Right forelimb (tissue), 1 donor: ENCODE measurements at regions not wholly inside any gene's neighbourhood (a gene's known extent, or its start where the extent isn't known, plus 50 kb on each side); places are given as distances from the start of the nearest gene placed in this dataset.
"Not testable (repeated sequence)": the region's sequence is repeated elsewhere in the genome, so short reads cannot be mapped to it uniquely, and the experiment has no call there.

Experiments
- DNase-seq: peaks from one replicate; pipeline ENCODE4 v3.0.0-alpha.2; 2018

- no peak for DNase-seq
Measured at GRCh38 chr2:205901491-205901890, 184.5 kb downstream of the INO80D start.

DNA sequence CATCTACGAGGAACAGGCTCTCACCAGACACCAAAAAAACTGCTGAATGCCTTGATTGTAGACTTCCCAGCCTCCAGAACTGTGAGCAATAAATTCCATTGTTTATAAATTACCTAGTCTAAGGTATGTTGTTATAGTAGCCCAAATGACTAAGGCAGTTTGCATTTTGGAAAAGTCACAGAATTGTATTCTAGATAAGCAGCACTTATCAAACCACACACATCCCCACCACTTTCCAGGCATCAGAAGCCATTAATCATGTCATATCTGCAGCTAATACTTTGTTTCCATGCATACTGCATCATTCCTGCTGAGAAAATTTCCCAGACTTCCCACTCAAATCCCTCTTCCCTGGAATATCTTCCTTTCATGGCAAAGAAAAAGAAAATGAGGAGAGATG lies 187.2 kb downstream of the INO80D start:
- DNase-seq = no peak

DNA sequence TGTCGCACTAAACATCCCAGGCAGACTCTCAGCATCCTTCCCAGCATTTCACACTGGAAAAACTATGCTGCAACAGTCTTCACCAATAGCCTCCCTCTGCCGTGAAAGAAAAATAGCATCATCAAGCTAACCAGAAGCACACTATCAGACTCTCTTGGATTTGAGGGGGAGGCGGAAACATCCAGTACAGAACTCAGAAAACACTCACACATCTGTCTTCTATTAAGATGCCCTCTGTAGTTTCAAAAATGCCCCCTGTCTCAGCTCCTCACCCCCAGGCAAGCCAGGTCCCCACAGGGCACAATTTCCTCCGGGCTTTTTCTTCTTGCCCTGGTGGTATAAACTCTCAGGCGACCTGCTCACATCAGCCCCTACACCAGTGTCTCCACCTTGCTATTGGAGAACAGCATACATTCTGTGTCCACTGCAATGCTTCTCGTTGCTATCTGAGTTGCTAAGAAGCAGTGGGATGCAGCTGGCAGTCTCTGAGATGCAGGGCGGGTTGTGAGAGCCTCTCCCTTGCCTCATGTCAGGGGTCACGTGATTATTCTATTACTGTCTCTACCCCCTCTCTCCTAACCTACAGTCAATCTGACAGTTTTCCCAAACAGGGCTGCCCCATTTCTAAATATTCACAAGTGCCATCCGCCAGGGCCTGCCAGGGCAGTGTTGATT lies 189.9 kb downstream of the INO80D start:
- DNase-seq = no peak

- DNase-seq = no peak
Measured at GRCh38 chr2:205892665-205893259, 193.2 kb downstream of the INO80D start.

GRCh38 chr2:205892251-205892655 lies 193.7 kb downstream of the INO80D start:
- no peak for DNase-seq

DNA sequence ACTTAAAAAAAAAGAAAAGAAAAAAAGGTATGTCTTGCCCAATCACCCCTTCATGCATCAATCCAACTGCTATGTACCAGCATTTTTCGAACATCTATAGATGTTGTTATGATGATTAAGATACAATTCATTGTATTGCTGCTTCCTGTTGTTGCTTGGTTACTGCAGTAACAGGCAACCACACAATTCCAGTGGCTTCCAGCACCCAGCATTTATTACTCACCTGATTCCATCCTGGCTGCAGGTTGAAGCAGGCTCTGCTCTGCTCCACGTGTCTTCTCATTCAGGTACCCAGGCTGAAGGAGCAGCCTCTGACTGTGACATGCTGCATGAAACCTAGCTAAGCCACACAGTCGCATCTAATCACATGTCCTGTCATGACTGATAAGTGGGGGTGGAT lies 196.9 kb downstream of the INO80D start:
- no peak for DNase-seq

GRCh38 chr2:205887637-205888036 lies 198.3 kb downstream of the INO80D start:
- DNase-seq = no peak

DNA sequence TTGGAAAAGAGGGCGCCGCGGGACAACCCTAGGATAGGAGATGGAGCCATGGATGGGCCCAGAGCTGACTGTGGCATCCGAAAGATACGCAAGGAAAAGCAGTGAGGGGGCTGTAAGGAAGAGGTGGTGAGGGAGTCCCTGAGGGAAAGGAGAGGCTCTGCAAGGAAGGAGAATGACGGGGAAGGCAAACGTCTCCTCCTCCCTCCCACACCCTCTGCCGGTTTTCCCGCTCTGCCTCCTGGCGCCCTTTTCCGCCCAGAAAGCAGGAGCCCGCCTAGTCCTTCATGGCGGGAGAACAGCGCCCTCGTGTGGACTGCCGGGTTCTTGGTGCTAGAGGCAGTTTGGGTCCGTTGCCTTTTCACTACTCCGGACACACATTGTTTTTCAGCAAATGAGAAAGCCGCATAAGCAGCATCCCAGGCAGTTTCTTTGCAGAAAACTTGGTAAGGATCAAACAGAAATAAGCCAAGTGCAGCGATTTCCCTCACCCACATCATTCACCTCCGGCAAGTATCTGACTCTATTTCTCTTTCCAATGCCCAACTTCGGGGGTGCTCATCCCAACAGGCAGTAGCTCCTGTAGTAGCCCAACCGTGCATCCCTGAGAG lies 200.4 kb downstream of the INO80D start:
- DNase-seq = peak; percentile 88

DNA sequence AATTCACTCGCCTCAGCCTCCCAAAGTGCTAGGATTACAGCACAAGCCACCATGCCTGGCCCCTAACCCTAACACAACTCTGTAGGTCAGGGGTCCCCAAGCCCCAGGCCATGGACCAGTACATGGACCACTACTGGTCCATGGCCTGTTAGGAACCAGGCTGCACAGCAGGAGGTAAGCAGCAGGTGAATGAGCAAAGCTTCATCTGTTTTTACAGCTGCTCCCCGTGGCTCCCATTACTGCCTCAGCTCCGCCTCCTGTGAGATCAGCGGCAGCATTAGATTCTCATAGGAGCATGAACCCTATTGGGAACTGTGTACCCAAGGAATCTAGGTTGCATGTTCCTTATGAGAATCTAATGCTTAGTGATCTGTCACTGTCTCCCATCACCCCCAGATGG lies 201.7 kb downstream of the NRP2 start:
- DNase-seq = no peak

DNA sequence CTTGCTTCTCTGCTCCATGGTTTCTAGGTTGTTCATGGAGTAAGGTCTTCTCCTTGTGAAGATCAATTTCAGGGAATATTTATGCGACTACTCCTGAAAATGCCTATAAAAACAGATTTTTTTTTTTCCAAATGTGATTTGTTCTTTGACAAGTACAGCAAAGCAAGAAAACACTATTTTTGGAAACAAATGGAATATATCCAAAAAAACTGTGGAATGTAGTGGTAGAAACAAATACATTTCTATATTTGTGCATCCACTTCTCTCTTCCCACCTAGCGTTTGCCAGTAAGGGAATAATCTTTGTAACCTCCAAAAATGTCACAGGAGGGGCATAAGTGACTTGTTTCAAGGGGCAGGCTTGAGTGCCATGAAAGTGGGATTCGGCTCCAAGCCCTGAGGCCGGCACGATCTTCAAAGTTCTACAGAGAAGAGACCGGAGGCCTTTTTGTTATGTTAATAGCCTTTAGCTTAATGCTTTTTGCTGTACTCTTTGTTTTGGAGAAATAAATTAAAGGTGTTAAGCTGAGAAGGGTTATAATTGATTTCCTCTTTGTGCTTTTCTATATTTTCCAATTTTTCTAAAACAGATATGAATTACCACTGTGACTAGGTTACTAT lies 200.6 kb downstream of the NRP2 start:
- no peak for DNase-seq

- no peak for DNase-seq
Measured at GRCh38 chr2:205880048-205880447, 197.7 kb downstream of the NRP2 start.

DNA sequence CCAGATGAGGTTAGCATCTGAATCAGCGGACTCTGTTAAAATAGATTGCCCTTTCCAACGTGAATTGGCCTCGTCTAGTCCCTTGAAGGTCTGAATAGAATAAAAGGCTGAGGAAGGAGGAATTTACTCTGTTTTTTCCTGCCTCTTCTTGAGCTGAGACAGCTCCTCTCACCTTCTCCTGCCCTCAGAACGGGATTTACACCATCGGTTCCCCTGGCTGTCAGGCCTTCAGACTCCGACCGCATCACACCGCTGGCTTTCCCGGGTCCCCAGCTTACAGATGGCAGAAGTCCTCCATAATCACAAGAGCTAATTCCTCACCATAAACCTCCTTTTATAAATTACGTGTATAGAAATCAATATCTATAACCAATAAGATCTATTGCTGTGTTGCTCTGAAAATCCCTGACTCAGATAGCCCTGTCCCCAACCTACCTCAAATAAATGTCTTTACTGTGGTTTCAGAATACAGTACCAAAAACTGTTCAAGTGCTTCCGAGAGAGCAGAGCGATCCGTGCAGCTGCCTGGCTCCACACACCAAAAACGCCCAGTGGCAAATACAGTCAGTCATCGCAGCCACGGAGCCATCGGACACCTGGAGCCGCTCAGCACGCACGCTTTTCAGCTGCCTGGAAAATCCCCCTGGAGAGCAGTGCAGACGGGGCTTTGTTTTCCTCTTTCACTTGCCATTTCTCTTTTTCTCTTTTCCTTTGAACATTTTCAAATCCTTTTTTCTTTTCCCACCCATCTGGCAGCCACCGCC lies 196.9 kb downstream of the NRP2 start:
- DNase-seq = no peak

DNA sequence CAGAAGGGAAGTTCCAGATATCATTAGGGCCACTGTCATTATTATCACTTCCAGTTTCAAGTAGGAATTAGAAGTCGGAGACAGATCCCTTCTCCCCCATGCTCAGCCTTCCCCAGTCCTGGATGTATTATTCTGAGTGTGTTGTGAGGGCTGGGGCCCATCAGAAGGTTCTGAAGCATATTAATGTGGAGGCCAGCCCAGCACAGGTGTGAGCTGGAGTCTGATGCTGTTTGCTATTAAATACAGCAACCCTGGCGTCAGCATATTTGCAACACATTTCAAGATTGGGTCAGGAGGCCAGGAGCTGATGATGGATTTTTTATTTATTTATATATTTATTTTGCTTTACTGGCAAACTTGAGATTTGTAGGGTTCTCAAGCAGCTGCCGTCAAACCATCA lies 195.2 kb downstream of the NRP2 start:
- DNase-seq = no peak

DNA sequence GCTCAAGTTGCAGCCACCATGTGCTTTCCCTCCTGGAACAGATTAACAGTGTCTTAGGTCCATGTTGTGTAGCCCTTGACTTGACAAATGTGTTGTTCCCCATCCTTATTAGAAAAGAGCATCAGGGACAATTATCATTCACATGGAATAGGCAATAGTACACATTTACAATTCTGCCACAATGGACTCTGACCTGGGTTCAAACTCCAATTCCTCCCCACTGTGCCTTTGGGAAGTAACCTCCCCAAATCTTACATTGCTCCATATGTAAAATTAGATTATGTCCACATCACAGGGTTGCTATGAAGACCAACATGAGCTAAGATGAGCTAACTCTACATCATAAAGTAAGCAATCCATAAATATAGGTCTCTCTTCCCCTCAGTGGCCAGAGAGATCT lies 193.8 kb downstream of the NRP2 start:
- DNase-seq = no peak

- no peak for DNase-seq
Measured at GRCh38 chr2:205872716-205873115, 190.4 kb downstream of the NRP2 start.

- DNase-seq = no peak
Measured at GRCh38 chr2:205869439-205869838, 187.1 kb downstream of the NRP2 start.

DNA sequence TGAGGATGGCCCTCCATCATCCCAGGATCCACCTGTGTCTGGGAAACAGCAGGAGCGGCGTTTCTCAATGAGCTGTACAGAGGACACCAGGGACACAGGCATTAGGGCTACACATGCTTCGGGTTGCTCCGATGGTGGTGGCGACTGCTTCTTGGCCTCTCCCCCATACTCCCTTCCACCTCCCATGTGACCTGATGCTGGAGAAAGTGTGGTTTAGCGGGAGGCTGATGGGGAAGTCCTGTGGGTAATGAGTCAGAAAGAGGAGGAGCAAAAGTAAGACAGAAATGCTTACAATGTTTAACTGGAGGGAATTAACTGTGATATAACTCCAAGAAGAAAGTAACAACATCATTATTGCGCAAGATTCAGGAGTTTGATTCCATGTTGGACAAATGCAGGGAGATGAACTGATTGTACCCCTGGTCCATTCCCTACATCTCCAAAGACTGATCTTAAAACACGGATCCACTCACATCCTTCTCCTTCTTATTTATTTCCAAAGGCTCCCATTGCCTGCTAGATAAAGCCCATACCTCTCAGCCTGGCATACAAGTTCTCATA lies 186.6 kb downstream of the NRP2 start:
- no peak for DNase-seq

- DNase-seq = no peak
Measured at GRCh38 chr2:205868053-205868452, 185.8 kb downstream of the NRP2 start.

- no peak for DNase-seq
Measured at GRCh38 chr2:205867371-205867770, 185.1 kb downstream of the NRP2 start.

DNA sequence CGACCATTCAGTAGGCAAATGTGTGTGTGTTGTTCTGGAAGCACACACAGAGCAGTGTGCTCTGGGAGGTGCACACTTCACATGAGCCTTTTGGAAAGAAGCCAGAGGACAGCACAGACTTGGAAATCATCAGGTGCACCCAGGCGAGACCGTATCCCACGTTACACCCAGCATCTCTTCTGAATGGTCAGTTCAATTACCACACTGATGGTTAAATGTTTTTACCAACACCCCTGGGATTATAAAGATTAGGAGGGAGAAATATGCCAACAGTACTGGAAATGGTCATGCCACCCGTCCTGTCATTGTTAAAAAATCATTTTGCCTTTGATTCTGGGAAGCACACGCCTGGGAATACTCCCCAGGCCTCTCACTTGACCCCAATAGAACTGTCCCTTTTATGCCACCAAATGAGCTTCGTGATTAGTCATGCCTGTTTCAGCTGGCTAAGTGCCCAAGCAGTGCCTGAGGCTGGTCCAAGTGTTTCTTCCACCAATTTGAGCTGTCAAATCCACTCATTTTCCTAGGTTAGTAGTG lies 183.7 kb downstream of the NRP2 start:
- no peak for DNase-seq

DNA sequence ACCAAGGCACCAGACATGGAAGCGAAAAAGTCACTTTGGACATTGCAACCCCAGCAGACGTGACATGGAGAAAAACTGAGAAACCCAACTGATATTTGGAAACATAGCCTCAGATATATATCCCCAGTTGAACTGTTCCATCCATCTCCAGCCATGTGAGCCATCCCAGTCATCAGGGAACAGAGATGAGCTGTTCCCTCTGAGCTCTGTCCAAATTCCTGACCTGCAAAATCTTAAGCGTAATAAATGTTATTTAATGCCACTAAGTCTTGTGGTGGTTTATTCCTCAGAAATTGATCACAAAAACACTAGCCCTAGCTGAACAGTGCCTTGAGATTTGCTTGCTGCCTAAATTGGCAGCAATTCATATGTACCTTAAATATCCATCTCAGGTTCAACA lies 182.8 kb downstream of the NRP2 start:
- DNase-seq = no peak

DNA sequence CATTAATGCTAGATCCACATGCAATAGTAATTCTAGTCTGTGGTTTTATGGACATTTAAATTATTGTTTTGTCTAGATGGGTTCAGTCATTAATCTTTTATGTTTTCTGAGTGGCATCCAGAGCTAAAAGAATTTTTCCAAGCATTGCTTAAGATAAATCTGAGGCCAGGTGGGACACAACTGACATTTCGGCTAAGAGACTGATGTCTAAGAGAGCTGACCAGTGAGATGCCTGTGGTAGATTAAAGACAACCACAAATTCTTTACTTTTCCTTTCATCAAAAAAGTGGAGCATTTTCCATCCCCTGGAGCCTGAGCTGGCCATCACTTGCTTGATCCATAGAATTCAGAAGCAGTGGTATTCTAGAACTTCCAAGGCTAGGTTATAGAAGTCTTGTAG lies 182.2 kb downstream of the NRP2 start:
- DNase-seq = no peak

- not testable (repeated sequence) for DNase-seq
Measured at GRCh38 chr2:205862761-205863160, 180.5 kb downstream of the NRP2 start.
